Jurkat, Clone E6-1 (cell line): ENCODE measurements at regions not wholly inside any gene's neighbourhood (a gene's known extent, or its start where the extent isn't known, plus 50 kb on each side); places are given as distances from the start of the nearest gene placed in this dataset.
A peak's percentile ranks its signal among the peaks of the same experiment; 100 is the strongest.

ENCODE experiments used
- DNase-seq: peaks from one replicate; pipeline ENCODE4 v3.0.0-alpha.2; 2011; ENCODE audit warnings: low read depth, low spot score
- H3K4me3 ChIP-seq: 2 replicates; pipeline ENCODE4 v1.5.1; 2011; ENCODE audit warnings: mild to moderate bottlenecking, low read length, control low read depth, moderate library complexity

DNA sequence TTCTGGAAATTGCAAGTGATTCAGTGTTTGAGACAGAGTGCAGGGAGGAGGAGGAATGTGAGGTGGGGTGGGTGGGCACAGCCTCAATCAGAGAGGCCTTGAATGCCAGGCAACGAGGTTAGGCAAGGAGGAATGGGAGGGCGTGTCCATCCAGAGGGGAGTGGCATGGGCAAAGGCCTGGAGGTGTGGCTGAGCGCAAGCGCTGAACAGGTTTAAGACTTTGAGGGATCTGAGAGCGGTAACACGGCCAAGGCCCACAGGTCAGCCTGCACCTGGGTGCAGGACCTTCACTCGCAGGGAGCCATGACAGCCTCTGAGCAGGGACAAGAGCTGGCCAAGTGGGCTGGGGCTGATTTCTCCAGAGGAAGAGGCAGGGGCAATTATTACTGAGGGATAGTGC is 125.9 kb downstream of the TPRA1 start:
- no peak for DNase-seq
- no peak overlapping the region for H3K4me3 ChIP-seq

DNA sequence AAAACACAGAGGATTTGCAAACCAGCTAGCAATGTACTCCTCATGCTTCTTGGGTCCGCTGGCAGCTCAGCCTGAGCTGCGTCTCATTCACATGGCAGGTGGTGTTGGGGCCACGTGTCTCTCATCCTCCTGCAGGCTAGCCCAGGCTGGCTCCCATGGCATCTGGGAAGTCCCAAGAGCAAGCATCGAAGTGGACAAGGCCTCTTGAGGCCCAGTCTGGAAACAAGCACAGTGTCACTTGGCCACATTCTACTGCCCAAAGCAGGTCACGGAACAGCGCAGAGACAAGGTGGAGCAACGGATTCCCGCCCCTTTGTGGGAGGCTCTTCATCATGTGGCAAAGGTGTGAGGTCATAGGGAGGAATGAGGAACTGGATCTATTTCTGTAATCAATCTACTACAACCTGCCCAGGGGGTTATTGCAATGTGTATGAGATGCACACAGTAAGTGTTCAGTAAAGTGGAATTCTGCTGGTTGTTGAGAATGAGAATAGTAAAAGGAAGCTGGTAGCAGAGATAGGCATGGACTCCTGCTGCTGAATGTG is 128.3 kb downstream of the TPRA1 start:
- H3K4me3 ChIP-seq, result no peak overlapping the region
- no peak for DNase-seq

- DNase-seq, result no peak
- H3K4me3 ChIP-seq, result no peak overlapping the region
These were observed 129.1 kb downstream of the TPRA1 start for GRCh38 chr3:127461286-127461910.

- no peak overlapping the region for H3K4me3 ChIP-seq
- DNase-seq, result no peak
These were observed 130.6 kb downstream of the TPRA1 start for GRCh38 chr3:127459891-127460290.

DNA sequence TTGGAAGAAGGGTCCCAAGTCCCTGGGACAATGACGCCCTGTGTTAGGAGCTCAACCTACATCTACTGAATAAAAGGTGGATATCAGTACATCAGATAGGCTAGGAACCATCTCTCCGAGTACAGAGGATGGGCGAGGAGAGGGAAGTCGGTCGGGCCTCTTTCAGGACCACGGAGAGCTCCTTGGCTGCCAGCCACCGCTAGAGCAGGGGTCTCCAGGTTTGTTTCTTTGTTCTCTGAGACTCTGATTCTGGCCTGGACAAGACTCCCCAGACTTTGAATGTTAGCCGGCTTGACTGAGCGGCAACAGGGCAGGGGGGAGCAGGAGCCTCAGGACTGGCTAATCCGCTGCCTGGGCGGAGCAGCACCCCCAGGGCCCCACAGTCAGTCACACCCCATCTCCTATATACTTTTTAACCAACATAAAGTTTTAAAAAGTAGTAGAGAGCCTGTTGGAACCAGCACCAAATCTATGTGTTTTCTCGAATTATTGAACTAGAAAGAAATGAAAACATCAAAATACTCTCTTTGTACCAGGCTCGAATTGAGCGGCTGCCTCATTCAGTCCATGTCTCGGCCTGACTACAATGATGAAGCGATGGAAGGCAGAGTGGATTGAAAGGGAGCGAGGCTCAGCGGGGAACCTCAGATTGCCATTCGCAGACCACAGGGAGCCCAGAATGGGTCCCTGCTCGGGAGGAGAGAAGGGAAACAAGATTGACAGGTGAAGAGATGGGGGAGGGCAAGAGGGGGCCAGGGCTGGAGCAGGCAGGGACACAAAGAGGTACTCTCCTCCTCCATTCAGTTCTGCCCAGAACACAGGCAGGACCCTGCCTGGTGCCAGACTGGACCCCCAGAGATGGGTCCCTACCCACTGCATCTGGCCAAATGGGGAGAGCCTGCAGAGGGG is 131.6 kb downstream of the TPRA1 start:
- peak; percentile 39 for DNase-seq
- H3K4me3 ChIP-seq, result no peak overlapping the region

DNA sequence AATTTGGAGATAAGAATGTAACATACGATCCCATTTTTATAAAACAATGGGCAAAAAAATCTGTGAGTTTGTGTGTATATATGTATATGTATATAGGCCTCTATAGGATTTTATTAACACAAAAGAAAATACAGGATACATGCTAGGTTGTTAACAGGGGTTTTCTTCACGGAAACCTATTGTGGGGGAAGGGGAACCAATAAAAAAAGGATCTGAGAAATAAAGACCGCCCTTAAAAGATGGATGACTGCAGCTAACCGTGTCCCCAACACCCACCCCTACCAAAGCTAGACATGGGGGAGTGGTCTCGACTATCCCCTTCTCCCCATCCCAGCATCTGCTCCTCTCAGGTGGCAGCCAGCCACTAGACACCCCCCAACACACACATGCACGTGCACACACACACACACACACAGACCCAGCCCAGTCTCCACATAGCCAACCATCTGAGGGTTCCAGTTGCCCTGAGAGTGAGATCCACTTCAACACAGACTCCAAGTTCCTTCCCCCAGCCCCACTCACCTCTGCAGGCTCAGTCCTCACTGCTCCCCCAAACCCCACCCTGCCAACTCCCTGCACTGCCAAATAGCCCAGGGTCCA is 132.9 kb downstream of the TPRA1 start:
- no peak overlapping the region for H3K4me3 ChIP-seq
- no peak for DNase-seq

GRCh38 chr3:127457094-127457475 is 133.4 kb downstream of the TPRA1 start:
- DNase-seq, result no peak
- no peak overlapping the region for H3K4me3 ChIP-seq

DNA sequence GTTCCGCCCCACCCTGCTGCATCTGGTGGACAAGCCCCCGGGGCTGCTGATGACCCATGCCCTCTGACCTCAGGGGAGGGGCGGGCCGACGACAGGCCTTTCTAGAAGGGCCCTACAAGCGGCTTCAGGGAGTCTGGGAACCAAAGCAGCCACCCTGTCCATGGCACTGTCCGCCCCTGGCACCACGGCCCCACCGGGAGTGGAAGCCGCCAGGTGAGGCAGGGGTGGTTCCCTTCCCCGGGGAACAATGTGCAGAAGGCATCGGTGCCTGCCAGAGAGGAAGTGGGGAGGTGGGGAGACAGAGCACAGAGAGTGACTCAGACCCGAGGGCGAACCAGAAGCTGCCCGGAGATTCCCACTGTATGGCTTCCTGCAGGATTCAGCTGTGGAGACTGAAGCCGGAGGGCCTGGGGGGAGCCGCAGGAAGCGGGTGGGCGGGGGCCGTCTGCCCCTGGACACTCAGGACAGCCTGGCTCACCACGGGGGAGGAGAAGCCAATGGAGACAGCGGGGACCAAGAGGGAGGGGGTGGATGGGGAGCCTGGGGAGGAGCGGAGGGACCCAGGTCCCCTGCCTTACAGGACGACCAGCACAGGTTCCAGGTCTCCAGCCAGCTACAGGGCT is 134.0 kb downstream of the TPRA1 start:
- no peak overlapping the region for H3K4me3 ChIP-seq
- no peak for DNase-seq

DNA sequence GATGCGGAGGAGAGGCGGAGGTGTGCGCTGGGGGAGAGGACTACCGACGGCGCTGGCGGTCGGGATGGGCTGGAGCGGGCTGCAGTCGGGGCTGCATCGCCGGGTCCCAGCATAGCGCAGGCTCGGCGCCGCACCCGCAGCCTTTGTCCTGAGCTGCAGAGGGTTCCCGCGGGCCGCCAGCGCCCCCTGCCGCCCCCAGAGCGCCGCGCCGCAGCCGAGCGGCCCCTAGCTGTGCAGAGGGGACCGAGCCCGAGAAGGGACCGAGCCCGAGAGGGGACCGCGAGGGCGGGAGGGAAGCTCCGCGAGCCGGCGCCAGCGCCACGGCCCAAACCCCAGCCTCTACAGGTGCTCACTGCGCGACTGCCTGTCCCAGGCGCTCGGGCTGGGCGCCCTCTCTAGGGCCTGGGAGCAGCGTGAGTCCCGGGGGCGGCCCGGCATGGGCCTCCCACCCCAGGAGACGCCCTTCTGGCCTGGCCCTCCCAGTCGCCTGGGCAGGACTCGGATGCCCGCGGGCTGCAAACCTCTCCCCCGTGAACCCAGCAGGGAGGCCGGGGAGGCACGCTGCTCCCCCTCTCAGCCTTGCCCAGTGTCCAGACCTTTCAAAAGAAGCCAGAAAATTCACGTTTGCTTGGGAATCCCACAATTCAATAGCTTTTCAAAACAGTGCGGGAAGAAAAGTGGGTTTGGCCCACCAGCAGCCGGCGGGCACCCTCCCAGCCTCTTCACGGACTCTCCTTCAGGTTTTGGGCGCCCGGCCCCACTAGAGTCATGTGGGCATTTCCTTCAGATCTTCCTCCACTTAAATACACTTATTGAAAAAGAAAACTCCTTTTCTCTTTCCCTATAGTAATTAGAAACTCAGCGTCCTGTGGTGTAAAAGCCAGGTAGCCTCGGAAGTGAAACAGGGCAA is 134.7 kb downstream of the TPRA1 start:
- DNase-seq, result peak; percentile 34
- no peak overlapping the region for H3K4me3 ChIP-seq

DNA sequence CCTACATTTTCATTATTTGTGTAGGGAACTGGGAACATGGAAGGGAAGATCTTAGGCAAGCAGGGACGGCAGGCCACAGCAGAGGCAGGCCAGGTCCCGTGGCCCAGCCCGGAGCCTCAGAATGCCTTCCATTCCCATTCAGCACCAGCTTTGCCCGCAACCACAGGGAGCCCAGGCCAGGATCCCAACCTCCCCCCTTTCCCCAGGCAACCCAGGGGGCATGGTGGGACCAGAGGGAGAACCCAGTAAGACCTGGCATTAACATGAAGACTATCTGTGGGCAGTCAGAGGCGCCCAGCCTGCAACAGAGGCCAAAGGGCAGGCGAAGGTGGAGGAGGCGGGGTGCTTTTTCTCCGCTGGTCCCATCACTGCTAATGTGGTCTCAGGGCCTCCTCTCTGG is 135.6 kb downstream of the TPRA1 start:
- no peak for DNase-seq
- H3K4me3 ChIP-seq, result no peak overlapping the region

GRCh38 chr3:127454051-127454450 is 136.5 kb downstream of the TPRA1 start:
- H3K4me3 ChIP-seq, result no peak overlapping the region
- DNase-seq, result no peak

DNA sequence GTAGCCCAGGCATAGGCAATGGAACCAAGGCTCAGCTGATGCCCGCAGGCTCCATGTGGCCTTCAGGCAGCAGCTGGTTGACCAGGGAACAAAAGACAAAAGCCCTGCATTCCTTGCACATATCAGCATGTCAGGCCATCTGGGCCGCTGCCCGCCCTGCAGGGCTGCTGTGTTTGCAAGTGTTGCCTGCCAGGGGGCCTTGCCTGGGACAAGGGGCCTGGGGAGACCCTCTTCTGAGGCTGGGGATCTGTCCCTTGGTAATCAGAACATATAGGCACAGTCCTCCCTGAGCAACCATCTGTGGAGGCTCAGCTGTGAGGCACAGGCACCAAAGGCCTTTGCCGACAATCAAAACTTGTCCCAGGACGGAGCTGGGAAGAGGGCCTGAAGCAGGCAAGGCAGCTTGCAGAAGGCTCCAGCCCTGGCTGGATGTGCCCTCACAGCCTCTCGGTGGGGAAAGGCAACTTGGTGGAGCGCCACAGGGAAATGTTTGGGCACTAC is 138.2 kb downstream of the TPRA1 start:
- no peak overlapping the region for H3K4me3 ChIP-seq
- no peak for DNase-seq

DNA sequence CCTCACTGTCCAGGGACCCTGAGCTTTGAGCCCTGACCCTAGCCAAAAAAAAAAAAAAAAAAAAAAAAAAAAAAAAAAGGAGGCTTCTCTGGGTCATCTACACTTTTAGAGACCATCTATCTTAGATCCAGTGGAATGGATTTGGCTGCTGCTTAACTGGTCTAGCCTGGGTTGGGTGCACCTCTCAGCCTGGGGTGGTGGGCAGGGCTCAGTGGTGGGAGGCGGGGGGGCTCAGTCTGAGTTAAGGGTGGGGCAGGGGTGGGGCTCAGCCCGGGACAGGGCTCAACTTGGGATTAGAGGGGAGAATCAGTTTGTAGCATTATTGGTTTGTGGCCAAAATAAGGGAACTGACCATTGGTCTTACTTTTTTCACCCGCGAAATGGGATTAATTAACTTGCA is 139.2 kb downstream of the TPRA1 start:
- H3K4me3 ChIP-seq, result no peak overlapping the region
- no peak for DNase-seq

- DNase-seq, result no peak
- no peak overlapping the region for H3K4me3 ChIP-seq
These were observed 140.2 kb downstream of the TPRA1 start for GRCh38 chr3:127450331-127450730.

- DNase-seq, result no peak
- no peak overlapping the region for H3K4me3 ChIP-seq
These were observed 140.9 kb downstream of the TPRA1 start for GRCh38 chr3:127449486-127450212.

DNA sequence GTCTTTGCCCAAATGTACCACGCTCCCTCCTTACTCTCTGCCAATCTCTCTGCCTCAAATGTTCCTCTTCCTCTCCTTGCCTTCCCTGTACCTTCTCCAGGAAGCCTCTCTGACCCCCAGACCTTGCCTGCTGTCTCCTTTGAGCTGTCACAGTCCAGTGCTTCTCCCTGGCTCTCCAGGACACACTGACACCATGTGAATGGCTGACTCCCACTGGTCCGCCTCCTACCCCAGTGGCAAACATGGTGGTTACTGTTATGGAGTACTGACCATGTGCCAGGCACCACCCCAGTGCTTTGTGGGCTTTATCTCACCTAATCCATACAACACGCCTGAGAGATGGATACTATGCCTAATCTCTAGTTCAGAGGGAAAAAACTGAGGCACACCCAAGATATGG is 141.9 kb downstream of the TPRA1 start:
- no peak overlapping the region for H3K4me3 ChIP-seq
- no peak for DNase-seq

DNA sequence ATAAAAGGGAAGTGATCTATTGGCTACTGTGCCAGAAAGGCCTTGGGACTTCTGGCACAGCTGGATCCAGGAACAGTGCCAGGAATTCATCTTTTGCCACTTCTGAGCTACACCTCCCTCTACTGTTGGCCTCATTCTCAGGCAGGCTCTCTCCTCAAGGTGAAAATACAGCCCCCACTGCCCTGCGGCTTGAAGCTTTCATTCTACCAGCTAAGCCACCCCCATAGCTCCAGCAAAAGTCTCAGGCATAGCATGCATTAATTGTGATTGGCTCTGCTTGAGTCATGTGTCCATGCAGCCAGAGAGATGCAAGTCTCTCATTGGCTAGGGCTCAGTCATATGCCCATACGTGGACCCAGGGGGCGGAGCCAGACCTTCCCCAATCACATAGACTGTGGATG is 142.4 kb downstream of the TPRA1 start:
- no peak overlapping the region for H3K4me3 ChIP-seq
- DNase-seq, result peak; percentile 9

DNA sequence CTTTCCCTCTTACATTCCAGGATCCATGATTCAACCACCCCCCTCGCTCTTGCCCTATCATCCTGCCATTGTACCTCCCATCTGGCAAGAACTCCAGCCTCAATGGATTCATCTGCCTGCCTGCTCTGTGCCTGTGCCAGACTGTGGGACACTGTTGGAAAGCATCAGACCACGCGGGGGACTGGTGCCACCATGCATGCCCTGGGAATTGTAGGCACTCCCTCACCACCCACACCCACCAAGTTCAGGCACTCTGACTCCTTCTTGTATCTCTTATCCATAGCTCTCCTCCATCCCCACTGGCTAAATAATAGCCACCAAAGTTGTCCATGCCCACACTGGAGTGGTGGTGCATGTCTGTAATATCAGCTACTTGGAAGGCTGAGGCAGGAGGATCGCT is 143.8 kb downstream of the TPRA1 start:
- DNase-seq, result no peak
- H3K4me3 ChIP-seq, result no peak overlapping the region
